OCI-LY1 (cell line): ENCODE measurements at regions not wholly inside any gene's neighbourhood (a gene's known extent, or its start where the extent isn't known, plus 50 kb on each side); places are given as distances from the start of the nearest gene placed in this dataset.

Experiments
- H2AFZ ChIP-seq: fragments of 200-600 bp; sonication (generic), shearing (Covaris generic); 2 replicates; pipeline ENCODE4 v1.6.0; 2014; ENCODE audit warnings: antibody characterized with exemption, mild to moderate bottlenecking, low read length
- H3F3A ChIP-seq: fragments of 200-600 bp; sonication (generic), shearing (Covaris generic); 2 replicates; pipeline ENCODE4 v1.6.0; 2014; ENCODE audit warnings: mild to moderate bottlenecking, antibody characterized with exemption, low read length, moderate library complexity; ENCODE audit not compliant: insufficient read depth
- H3K27ac ChIP-seq: fragments of 200-600 bp; sonication (generic); 2 replicates; pipeline ENCODE4 v1.5.1; 2014; ENCODE audit warnings: low read length, mixed run types, mild to moderate bottlenecking, low read depth; ENCODE audit not compliant: poor library complexity, severe bottlenecking
- H3K27me3 ChIP-seq: fragments of 200-600 bp; sonication (generic); 2 replicates; pipeline ENCODE4 v1.6.0; 2014; ENCODE audit warnings: antibody characterized with exemption, mild to moderate bottlenecking, low read length, moderate library complexity; ENCODE audit not compliant: insufficient read depth
- H3K36me3 ChIP-seq: fragments of 200-600 bp; sonication (generic); 2 replicates; pipeline ENCODE4 v1.6.1; 2014; ENCODE audit warnings: mild to moderate bottlenecking, antibody characterized with exemption, low read length, moderate library complexity, mixed read lengths; ENCODE audit not compliant: insufficient read depth
- H3K4me1 ChIP-seq: fragments of 200-600 bp; sonication (generic); 2 replicates; pipeline ENCODE4 v1.5.1; 2014; ENCODE audit warnings: mild to moderate bottlenecking, low read length, moderate library complexity; ENCODE audit not compliant: insufficient read depth, severe bottlenecking
- H3K4me2 ChIP-seq: fragments of 200-600 bp; sonication (generic), shearing (Covaris generic); 2 replicates; pipeline ENCODE4 v1.6.1; 2014; ENCODE audit warnings: low read length
- H3K4me3 ChIP-seq: fragments of 200-600 bp; sonication (generic); 2 replicates; pipeline ENCODE4 v1.5.1; 2014; ENCODE audit warnings: low read length, low read depth, mild to moderate bottlenecking, mixed read lengths; ENCODE audit not compliant: poor library complexity, severe bottlenecking
- H3K79me2 ChIP-seq: fragments of 200-600 bp; shearing (Covaris generic); 2 replicates; pipeline ENCODE4 v1.6.1; 2016; ENCODE audit warnings: mixed run types, low read length, mixed read lengths; ENCODE audit not compliant: insufficient read depth
- H3K9ac ChIP-seq: fragments of 200-600 bp; sonication (generic), shearing (Covaris generic); 2 replicates; pipeline ENCODE4 v1.6.1; 2014; ENCODE audit warnings: mild to moderate bottlenecking, low read length, mixed read lengths
- H3K9me2 ChIP-seq: fragments of 200-600 bp; sonication (generic), shearing (Covaris generic); 2 replicates; pipeline ENCODE4 v1.6.1; 2014; ENCODE audit warnings: low read depth, mild to moderate bottlenecking, low read length, mixed read lengths
- H3K9me3 ChIP-seq: fragments of 200-600 bp; shearing (Covaris generic); 2 replicates; pipeline ENCODE4 v1.6.1; 2014; ENCODE audit warnings: low read length, mixed read lengths
- H4K20me1 ChIP-seq: fragments of 200-600 bp; sonication (generic), shearing (Covaris generic); 2 replicates; pipeline ENCODE4 v1.6.0; 2016; ENCODE audit warnings: mild to moderate bottlenecking, low read length; ENCODE audit not compliant: insufficient read depth
- CTCF ChIP-seq: fragments of 200-600 bp; sonication (generic), shearing (Covaris generic); IDR thresholded peaks from 2 replicates; pipeline ENCODE4 v1.5.1; 2017; ENCODE audit warnings: mild to moderate bottlenecking, antibody characterized with exemption, low read length, moderate library complexity, mixed read lengths
- EZH2 ChIP-seq: fragments of 200-600 bp; sonication (generic), shearing (Covaris generic); IDR thresholded peaks from 2 replicates; pipeline ENCODE4 v1.8.0; 2017; ENCODE audit warnings: borderline replicate concordance, mixed run types, mild to moderate bottlenecking, antibody characterized with exemption, low read length, moderate library complexity, mixed read lengths

- no peak overlapping the region for H3K4me2 ChIP-seq
- no peak for TF ChIP-seq EZH2
- no peak for TF ChIP-seq CTCF
- no peak overlapping the region for H2AFZ ChIP-seq
- no peaks in the 10 kb centered on the region for H4K20me1 ChIP-seq
- peaks cover 6% of the 10 kb centered on the region for H3K4me1 ChIP-seq
- no peak overlapping the region for H3K27ac ChIP-seq
- H3K9me2 ChIP-seq = no peaks in the 10 kb centered on the region
- no peak overlapping the region for H3K4me3 ChIP-seq
- H3K9me3 ChIP-seq = no peaks in the 10 kb centered on the region
- no peaks in the 10 kb centered on the region for H3K27me3 ChIP-seq
- H3F3A ChIP-seq = no peaks in the 10 kb centered on the region
- no peak overlapping the region for H3K9ac ChIP-seq
- no peaks in the 10 kb centered on the region for H3K36me3 ChIP-seq
- H3K79me2 ChIP-seq = no peaks in the 10 kb centered on the region
These were observed 687.4 kb upstream of the ID2 start for GRCh38 chr2:7994397-7994951.

- no peaks in the 10 kb centered on the region for H3K9me3 ChIP-seq
- no peak overlapping the region for H3K9ac ChIP-seq
- H3K4me2 ChIP-seq = no peak overlapping the region
- H3F3A ChIP-seq = no peaks in the 10 kb centered on the region
- peaks cover 6% of the 10 kb centered on the region for H3K4me1 ChIP-seq
- no peaks in the 10 kb centered on the region for H3K27me3 ChIP-seq
- H2AFZ ChIP-seq = no peak overlapping the region
- H3K79me2 ChIP-seq = no peaks in the 10 kb centered on the region
- H3K9me2 ChIP-seq = no peaks in the 10 kb centered on the region
- H4K20me1 ChIP-seq = no peaks in the 10 kb centered on the region
- no peaks in the 10 kb centered on the region for H3K36me3 ChIP-seq
- H3K27ac ChIP-seq = no peak overlapping the region
- TF ChIP-seq EZH2 (no peak), CTCF (no peak)
- H3K4me3 ChIP-seq = no peak overlapping the region
These were observed 684.6 kb upstream of the ID2 start for GRCh38 chr2:7997279-7997678.

DNA sequence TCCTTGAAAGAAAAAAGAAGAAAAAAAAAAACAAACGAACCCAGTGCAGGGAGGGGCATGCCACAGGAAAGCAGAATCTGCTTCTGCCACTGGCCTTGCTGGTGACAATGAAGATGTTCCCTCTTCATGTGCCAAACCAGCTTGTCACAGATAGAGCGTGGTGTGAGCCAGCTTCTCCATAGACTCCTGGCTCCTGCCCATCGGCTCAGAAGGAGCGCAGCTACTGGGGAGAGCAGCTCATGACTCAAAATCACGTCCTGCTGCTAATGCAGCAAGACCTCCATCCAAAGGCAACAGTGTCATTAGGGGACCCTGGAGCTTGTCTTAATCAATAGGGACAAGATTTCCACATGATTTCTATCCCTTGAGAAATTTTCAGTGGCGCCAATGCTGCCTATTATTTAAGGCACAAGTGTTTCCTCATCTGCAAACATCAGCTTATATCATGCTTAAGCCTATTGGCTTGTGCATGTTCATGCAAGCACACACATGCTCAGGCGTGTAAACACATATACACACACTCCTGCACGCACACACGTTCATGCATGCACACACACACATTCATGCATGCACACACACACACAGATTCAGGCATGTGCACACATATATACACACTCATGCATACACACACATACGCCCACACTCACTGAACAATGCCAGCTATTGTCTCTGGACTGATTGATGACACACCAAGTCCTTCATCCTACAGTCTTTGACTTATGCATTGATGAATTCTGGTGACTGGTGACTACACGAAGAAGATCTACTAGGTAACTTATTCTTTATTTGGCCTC lies 682.0 kb upstream of the ID2 start:
- Histone ChIP-seq H3K9ac (no peak overlapping the region), H2AFZ (no peak overlapping the region)

More for the DNA sequence above, 682.0 kb upstream of the ID2 start:
- Histone ChIP-seq H3K27me3 (no peaks in the 10 kb centered on the region), H3K9me2 (no peaks in the 10 kb centered on the region), H3K9me3 (no peaks in the 10 kb centered on the region), H3K36me3 (no peaks in the 10 kb centered on the region), H3F3A (no peaks in the 10 kb centered on the region), H4K20me1 (no peaks in the 10 kb centered on the region), H3K4me1 (peaks cover 19% of the 10 kb centered on the region), H3K27ac (no peak overlapping the region), H3K4me3 (no peak overlapping the region), H3K4me2 (no peak overlapping the region), H3K79me2 (no peaks in the 10 kb centered on the region)
- TF ChIP-seq EZH2 (no peak), CTCF (no peak)
